Activated CD8-positive, alpha-beta memory T cell treated with anti-CD3 and anti-CD28 coated beads, Interleukin-2, amount 50 U/mL, for 48 hours (primary cell): ENCODE measurements at regions not wholly inside any gene's neighbourhood (a gene's known extent, or its start where the extent isn't known, plus 50 kb on each side); places are given as distances from the start of the nearest gene placed in this dataset.

Experiments used
- DNase-seq: peaks from one replicate; pipeline ENCODE4 v3.0.0-alpha.2; 2020

DNA sequence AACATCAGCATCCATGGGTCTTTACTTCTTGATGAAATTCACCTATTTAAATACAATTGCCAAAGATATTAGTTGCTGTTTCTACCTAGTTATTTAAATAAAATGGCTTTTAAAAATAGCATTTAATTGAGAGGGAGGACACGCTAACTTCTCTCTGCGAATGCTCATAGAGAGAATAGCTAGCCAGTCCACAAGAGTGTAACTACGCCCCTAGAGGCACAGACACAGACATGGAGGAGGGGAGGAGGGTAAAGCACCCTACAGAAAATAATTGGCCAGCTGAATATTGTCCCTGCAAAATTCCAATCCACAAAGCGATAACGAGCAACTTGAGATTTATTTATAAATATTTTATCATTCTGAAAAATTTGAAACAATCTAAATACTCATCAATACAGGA is 97.0 kb upstream of the PAPOLG start:
- DNase-seq, result no peak

DNA sequence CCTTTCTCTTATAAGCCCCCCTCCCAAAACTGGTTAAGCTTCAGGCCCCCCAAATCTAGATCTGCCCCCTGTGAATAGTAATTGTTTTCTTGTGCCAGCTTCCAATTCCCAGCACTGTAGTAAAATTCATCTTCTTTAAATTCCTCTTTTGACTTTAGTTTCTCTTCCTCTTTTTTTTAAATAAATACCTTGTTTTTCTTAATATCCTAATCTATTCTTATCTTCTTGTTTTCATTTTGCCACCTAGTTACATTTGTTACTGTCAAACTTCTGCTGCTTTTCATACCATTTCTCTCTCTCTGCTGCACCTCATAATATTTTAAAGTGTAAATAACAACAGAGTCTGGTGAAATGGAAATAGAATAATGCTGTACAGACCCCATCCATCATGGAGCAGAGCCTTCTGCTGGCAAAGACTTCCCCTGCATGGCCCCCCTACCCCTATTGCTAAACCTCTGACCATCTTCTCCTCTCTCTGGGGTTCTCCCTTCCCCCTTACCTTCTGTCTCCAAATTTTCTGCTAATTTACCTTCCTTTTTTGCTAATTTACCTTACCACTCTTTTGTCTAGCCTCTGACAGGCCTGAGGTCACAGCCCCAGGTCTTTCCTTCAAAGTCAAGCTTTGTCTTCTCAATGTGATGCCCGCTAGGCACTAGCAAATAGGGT is 94.9 kb upstream of the PAPOLG start:
- DNase-seq, result no peak

DNA sequence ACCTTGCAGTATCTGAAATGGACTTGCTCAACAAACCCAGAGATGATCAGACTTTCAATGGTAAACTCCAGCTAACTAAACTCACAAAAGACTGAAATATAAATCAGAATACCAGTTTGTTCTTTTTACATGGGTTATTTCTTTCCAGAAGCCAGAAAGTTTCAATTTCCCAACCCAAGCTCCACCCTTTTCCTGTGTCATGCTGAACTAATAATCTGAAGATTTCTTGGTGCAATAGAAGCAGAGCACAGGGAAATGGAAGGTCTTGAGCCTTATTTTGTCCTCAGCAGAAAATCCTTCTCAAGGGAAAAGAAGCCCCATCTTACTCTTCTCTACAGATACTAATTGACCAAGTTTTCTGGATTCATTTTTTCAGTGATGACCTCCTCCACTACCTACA is 93.3 kb upstream of the PAPOLG start:
- no peak for DNase-seq

DNA sequence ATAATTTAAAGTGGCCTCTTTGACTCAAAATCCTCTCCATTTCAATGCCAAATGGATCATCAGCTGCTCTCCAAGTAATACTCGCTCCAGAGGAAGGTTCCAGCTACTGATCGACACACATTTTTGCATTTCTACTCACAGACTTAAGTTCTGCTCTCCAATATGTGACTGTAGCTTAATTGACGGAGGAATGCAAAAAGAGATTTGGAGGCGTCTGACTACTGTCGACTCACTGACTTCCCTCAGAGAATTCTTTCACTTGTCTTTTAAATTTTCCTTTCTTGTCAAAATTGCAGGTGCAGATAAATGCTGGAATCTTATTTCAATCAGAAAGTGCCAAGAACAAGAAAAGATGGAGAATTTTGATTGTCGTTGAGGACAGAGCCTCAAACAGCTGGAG is 84.1 kb upstream of the PAPOLG start:
- DNase-seq, result no peak

- peak; percentile 92 for DNase-seq
Observed at GRCh38 chr2:60674524-60675165, 81.4 kb upstream of the PAPOLG start.

DNA sequence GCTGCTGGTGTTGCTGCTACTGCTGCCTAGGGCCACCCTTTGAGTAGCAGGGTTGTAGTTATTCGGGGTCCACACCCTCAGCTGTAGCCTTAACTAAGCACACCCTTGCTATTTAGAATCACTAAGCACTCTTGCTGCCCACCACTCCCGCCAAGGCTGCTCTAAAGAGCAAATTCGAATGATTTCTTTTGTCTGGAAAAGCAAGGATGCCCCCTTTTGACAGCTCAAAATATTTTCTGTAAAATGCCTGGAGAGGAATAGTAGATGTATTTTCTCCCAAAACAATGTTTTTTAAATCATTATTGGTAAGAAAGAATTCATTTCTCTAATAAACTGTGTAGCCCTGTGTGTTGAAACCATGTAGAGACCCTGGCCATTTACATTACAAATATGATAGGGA is 80.8 kb upstream of the PAPOLG start:
- DNase-seq, result no peak

DNA sequence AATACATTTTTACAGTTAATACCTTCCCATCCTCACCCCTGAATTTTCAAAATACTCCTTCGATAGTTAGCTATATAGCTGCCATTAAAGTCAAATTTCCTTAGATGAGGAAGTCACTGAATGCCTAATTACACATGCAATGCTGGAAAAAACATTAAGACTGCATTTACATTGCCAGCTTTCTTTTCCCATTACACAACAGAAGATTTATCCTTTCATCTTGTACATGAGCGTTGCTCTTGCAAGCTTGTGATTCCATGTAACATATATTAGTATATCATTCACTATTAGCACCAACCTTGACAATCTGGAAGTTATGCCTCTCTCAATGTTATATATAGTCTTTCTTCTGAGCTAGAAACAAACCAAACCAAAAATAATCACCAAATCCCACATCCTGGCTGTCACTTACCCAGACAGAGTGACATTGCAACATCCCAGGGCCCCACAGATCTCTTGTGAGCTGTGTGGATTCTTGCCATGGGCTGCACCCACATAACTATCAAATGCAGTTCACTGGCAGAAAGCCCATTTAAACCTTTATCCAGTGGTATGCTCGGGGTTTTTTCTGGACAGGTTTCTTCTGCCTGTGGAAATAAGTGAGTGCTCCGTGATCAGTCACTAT is 79.2 kb upstream of the PAPOLG start:
- no peak for DNase-seq

GRCh38 chr2:60677356-60677755 is 78.7 kb upstream of the PAPOLG start:
- no peak for DNase-seq

GRCh38 chr2:60678551-60678950 is 77.5 kb upstream of the PAPOLG start:
- no peak for DNase-seq

GRCh38 chr2:60679036-60679780 is 76.9 kb upstream of the PAPOLG start:
- DNase-seq, result no peak

DNA sequence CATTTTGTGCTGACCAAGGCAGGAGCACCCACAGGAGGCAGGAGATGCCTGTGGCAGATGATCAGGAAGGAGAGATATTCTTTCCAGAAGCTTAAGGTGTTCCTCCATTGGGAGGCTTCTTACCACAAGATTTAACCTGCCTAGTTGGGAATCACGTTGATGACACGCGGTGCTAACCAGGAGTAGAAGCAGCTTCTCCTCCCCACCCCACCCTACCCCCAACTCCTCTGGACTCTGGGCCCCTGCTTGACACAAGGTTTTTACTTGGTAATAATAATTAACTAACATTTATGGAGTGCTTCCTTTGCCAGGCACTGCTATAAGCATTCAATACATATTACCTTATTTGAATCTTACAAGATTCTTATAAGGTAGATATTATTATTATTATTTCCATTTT is 62.5 kb upstream of the PAPOLG start:
- no peak for DNase-seq

GRCh38 chr2:60695793-60696192 is 60.3 kb upstream of the PAPOLG start:
- no peak for DNase-seq

DNA sequence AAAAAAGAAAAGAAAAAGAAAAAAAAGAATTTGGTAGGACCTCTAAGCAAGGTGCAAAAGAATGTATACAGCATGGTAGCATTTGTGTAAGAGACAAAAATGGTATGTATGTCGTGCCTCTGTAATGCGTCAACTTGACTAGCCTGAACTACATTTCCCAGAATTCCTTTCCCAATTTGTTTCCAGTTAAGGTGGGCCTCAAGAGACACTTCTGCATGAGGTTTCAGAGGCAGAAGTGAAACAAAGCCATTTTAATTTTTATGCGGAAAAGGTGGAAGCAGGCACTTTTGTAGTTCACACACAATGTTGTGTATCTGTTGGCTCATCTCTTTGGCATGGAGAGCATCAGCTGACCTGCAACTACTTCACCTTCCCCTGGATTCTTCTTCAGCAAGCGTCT is 56.5 kb upstream of the PAPOLG start:
- DNase-seq, result no peak

DNA sequence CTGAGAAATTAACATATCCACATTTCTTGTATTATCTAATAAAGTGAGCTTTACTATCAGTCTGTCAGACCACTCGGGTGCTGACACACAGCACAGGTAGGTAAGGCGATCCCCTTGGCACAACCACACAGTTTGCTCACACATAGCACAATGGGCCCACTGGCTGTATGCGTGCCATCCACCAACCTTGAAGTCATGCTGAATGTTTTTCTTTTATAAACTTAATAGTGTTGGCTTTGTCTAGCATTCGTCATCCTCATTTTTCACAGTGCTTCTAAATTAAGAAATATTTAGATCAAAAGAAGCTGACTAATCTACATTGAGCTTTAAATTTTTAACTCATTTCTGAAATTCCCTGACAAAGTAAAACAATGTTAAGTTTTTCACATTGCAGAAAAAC is 50.0 kb upstream of the PAPOLG start:
- peak; percentile 43 for DNase-seq
